ENCODE measurements at regions not wholly inside any gene's neighbourhood (a gene's known extent, or its start where the extent isn't known, plus 50 kb on each side); places are given as distances from the start of the nearest gene placed in this dataset.
"Not testable (repeated sequence)": the region's sequence is repeated elsewhere in the genome, so short reads cannot be mapped to it uniquely, and the experiment has no call there.

DNA sequence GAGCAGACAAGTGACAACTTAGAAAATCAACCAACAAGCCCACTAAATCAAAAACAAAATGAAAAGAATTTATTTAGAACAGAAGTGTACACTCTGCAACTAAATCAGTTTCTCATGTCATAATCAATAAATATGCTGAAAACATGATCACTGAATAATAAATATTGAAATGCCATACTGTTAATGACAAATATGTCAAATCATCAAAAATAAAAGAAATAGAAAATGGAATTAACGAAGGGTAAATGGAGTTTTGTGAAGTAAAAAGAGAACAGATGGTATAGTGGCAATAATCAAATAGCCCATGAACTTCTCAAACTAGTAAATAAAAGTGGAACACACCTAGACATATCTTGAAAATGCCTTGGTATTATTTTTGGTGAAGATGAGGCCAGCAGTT lies 744.9 kb downstream of the TAF11L14 start:
- DNase-seq: no peak

DNA sequence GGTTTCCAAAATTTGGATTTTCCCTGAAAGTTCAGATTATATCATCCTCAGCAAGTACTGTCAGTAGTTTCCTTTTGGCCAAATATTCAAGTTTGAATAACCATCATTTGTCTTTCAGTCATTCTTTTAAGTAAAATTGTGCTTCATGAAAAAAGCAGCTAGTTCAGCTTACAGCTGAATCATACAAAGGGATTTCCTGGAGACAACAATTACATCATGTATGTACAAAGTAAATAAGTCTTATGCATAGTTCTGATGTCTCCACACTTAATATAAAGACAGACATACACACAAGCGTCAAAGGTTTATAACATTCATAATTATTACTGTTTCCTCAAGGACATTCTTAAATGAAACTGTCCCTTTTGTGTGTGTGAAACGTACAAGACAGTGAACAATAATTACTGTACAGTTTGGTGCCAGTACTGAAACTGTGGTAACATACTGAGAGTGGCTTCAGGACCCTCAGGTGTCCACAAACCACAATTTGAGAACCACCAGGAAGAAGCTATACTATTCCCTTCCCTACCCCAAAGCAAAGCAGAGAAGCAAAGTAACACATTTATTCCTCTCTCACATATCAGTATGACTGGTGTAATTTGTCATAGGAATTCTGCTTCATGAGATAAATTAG lies 746.6 kb downstream of the TAF11L14 start:
- DNase-seq: no peak

DNA sequence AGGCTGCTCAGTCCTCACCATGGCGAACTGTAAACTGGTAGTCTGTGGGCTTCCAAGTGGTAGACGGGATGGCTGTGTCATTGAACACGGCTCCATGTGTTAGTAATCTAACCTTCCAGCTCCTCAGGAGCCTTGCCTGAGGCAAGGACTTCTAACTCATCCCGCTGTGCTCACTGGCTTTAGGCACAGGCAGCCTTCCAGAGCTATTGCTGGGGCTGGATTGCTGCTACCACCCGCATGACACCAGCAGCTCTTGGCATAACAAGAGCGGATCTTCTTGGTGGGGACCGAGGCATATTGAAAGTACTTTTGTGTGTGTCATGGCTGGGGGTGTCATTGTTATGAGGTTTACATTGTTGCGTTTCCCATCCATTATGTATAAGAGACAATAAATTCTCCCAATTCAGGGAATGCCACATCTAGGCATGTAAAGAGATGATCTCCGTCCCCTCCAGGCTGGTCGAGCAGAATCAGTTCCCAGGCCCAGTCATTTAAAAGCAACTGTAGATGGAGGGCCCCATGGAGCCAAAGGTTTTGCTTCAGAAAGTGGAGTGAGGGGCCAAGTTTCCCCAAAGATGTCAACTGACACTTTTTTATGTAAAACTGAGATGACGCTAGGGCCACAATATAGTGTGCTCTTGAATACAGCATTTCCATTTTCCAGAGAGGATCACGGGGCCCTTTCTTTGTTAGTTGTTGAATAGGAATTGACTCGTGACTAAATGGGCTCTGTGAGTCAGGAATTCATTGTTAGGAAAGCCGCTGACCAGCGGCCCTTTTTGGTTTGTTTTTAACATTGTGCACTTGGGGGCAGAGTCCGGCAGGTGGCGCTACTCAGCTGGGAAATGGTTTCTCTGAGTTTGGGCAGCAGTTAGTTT lies 759.5 kb downstream of the TAF11L14 start:
- DNase-seq: peak; percentile 58

DNA sequence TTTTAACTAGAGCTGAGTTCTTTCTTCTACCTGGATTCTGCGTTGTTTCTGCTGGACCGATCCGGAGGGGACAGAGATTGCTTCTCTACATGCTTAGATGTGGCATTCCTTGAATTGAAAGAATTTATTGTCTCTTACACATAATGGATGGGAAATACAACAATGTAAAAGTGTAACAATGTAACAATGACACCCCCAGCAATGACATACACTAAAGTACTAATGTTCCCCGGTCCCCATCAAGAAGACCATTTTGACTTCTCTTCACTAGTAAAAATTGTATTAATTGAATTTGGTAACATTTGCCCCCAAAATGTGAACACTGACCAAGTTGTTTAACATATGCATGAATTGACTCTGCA lies 760.2 kb downstream of the TAF11L14 start:
- DNase-seq: no peak

DNA sequence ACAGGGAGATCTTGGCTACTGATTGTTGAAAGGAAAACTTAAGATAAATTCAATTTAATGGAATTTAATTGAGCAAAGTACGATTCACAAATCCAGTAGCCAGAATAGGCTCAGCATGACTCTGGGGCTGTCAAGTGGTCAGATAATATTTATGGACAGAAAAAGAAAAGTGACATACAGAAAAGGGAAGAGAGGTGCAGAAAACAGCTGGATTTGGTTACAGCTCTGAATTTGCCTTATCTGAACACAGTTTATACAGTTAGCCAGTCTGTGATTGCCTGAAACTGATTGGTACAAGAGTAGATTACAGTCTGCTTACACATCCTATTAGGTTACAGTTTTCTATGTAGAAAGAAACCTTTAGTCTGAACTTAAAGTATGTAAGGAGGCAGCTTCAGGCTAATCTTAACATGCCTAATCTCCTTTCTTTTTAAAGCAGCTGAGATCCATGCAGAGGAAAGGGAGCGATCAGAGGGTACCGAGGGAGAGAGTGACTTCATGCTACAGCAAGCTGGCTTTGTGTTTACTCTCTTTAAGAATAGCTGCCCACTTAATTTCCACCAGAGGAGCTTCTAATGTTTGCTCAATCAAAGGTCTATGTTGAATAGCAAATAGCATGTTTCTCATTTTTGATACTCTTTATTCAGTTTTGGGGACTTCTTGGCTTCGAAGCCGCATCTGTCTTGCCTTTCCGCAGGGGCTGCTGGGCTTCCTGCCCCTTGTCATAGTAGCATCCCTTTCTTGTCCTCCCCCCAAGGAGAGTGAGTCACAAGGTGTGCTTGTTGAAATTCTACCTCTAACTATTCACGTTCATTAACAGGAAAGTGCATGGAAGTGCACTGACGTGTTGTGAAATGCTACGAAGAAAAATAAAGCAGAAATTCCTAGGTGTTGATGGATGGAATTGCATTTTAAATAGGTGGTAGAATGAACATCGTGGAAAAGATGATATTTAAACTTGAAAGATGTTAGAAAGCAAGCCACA lies 761.2 kb downstream of the TAF11L14 start:
- DNase-seq: no peak

DNA sequence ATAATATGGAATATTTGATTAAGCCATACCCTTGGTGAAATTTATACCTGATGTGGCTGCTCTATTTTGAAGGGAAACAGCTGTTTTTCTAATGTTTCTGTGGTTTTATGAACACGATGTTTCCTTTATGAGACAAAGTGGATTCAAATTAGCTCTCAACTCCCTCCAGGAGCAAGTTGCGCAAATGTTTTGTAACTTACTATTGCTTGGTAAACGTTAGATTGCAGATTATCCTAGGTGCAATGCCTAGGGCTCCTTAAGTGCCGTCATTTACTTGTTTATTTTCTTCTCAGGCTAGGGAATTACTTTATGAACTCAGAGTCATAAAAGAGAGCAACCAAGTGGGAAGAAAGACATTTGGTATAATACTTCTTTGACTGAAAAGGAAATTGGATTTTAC lies 763.1 kb downstream of the TAF11L14 start:
- DNase-seq: no peak

DNA sequence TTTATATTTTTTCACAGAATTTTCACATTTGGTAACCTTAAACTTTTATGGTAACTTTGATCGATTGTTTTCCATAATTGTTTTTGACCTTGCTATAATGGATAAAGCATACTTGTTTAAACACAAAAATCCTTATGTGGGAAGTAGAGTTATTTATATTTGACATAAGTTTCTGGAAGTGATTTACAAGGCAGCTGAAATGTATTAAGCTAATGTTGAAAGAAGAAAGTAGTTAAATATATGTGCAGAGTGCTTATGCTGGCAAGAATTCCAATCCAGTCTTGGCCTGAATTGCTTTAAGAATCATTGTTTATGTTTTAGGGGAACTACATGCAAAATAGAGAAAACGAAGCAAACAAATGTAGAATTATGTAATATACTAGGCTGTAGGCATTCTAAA lies 763.6 kb downstream of the TAF11L14 start:
- no peak for DNase-seq

DNA sequence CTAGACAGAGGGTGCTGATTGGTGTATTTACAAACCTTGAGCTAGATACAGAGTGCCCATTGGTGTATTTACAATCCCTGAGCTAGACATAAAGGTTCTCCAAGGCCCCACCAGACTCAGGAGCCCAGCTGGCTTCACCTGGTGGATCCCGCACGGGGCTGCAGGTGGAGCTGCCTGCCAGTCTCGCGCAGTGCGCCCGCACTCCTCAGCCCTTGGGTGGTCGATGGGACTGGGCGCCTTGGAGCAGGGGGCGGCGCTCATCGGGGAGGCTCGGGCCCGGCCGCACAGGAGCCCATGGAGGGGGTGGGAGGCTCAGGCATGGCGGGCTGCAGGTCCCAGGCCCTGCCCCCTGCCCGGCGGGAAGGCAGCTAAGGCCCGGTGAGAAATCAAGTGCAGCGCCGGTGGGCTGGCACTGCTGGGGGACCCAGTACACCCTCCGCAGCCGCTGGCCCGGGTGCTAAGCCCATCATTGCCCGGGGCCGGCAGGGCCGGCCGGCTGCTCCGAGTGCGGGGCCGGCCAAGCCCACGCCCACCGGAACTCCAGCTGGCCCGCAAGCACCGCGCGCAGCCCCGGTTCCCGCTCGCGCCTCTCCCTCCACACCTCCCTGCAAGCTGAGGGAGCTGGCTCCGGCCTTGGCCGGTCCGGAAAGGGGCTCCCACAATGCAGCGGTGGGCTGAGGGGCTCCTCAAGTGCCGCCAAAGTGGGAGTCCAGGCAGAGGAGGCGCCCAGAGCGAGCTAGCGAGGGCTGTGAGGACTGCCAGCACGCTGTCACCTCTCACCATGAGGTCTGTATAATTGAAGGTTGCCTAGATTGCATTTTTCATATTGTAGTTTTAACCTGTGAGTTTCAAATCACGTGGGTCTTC lies 765.4 kb downstream of the TAF11L14 start:
- DNase-seq: not testable (repeated sequence)

DNA sequence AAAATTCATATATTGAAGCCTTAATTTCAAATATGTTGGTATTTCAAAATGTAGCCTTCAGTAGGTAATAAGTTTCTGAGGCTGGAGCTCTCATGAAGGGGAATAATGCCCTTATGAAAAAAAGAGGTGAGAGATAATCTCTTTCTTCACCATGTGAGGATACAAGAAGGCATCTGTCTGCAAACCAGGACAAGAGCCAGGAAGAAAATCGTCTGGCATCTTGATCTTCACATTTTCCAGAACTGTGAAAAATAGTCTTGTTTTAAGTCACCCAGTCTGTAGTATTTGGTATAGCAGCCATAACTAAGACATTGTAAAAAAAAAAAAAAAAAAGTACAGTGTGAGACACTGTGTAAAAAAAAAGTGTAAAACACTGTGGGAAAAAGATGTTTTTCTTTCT lies 768.9 kb downstream of the TAF11L14 start:
- no peak for DNase-seq

DNA sequence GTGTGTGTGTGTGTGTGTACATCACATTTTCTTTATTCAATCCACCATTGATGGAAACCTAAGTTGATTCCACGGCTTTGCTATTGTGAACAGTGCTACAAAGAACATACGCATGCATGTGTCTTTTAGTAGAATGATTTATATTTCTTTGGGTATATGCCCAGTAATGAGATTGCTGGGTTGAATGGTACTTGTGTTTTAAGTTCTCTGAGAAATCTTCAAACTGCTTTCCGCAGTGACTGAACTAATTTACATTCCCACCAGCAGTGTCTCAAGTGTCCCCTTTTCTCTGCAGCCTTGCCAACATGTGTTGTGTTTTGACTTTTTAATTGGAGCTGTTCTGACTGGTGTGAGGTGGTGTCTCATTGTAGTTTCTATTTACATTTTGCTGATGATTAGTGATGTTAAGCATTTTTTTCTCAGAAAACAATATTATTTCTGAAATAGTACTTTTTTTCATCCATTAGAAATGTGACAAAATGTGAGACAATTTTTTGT lies 769.7 kb downstream of the TAF11L14 start:
- DNase-seq: no peak

DNA sequence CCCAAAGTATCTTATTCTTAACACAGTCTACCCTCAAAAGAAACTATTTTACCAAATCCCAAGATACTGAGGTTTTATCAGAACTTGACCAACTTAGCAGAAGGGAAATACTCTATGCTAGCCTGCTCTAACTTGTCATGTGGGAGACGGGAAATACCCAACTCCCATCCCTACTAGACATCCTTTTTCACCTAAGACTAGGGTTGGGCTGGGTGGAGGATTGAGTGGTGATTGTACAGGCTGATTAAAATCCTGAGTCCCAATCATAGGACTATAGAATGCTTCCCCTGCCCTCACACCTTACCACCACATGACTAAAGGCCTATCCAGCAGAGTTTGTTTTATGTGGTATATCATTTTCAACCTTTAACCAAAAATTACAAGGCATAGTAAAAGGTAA lies 786.5 kb downstream of the TAF11L14 start:
- no peak for DNase-seq

DNA sequence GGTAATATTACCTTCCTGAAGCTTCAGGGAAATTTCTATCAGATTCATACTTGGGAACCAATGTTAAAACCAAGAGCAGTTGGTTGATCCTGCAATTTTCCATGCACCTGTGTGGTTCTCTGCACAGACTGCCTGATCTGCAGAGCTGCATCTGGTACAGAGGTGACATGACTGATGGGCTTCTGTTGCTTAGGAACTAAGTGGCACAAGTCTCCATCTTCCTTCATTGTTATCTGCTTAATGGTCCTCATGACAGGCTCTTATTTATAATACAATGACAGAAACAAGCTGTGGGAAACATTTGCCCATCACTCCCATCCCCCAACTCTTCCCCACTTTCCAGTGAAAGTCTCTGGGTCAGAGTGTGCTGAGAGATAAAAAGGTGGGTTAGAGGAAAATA lies 799.1 kb downstream of the TAF11L14 start:
- no peak for DNase-seq

DNA sequence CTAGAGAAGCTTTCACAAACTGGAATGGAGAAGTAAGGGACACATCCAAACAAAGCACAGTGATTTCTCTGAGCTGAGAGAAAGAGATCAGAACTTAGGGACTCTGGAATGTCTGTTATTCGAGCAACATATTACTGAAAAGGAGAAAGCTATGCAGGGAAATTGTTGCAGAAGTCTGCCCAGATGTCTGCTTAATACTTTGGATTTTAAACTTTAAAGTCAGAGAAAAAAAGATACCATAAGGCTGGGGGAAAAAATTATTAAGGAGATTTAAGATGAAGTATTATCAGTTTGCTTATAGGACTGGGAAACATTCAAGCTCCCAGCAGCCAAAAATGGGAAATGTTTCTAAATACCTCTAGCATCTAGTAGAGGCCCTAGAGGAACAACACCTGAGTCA lies 803.9 kb downstream of the TAF11L14 start:
- DNase-seq: no peak

DNA sequence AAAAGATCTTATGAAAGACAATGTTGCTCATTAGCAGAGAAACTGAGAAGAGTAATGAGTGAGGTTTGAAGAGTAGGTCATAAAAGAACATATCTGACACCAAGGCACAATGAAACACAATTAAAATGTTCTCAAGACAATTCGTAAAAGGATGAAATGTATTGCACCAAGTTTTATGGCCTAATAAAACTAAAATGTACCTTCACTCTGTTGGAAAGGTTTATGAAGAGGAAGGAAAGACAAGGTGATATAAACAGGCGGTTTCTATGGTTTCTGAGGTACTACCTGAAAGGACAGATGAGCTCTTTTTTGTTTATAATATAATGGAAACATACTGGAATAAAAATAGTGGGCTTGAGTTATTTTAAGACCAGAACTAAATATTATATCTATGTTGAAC lies 821.3 kb downstream of the TAF11L14 start:
- DNase-seq: no peak

DNA sequence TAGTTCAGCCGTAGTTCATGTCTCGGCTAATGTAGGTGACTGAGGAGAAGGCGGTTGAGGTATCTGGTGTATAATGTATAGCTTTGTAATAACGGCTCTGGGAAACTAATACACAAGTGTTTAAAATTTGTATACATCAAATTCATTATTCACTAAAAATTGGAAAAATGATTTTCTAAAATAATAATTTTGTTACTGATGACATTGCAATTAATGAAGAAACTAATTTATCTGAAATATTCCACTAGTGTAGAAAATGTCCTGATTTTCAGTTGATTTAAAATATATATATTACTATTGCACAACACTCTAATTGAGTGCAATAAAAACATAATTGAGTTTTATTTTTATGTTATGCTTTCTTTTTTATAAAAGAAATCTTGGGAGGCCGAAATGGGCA lies 823.0 kb downstream of the TAF11L14 start:
- DNase-seq: no peak

DNA sequence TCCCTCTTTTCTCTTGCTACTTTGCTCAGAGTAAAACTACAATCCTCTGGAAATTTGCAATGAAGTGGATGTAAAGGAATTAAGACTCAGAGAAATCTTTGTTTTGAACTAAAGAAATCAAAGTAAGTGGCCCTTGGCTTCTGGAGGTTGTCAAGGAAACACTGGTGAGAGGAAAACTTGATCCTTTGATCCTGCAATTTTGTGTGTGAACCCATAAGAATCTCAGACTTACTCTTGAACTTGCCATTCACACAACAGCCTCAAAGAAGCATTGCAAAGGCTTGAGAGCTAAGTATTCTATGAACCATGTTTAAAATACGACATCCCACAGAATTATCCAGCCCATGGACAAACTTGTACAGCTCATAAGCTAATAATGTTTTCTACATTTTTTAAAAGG lies 827.5 kb downstream of the TAF11L14 start:
- no peak for DNase-seq

DNA sequence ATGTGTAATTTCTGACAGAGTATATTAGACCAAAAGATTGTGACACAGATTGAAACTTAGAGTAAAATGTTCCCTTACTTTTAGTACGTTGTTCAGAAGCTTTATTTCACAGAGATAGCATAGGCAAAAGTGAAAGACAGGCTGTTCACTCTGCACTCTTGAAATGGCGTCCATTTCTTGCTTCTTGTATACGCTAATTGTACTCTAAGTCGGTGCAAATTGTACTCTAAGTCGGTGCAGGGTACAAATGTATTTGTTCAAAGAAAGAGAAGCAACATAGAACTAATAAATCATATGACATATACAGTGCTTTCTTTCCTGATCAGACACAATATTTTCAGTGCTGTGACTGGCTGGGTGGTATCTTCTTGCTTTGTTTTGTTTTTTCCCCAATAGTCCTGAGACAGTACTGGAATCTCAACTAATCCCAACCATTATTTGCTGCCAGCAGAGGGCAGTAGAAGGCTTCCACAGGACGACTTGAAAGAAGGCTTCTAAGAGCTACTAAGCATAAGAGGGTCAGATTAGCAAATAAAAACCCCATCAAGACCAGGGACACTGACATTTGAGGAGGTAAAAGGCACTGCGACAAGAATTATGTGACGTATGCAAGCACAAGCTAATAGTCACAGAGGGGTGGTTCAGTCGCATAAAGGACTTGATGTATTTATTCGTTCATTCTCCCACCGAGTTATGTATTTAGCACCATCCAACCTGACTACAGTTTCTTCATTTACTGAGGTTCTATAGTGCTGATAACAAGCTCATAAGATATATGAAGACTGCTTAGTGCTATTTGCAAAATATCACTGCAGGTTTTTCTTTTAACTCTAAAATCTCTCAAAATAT lies 831.8 kb downstream of the TAF11L14 start:
- peak; percentile 58 for DNase-seq

DNA sequence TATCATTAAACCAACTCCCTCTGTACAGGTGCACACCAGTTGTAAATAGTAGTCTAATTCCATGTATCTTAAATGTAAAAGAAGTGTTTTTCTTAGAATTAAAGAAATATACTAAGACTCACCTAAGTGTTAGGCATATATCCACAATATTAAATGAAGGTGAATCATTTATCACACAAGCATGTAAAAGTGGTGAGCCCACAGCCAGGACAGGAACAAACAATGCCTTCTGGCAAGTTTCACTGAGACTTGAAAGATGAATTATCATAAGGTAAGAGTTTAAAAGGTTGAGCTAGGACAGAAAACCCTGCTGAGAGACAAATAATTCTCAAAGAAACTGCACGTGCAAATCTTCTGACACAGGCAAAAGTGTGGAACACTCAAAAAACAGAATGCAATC lies 832.5 kb downstream of the TAF11L14 start:
- no peak for DNase-seq

DNA sequence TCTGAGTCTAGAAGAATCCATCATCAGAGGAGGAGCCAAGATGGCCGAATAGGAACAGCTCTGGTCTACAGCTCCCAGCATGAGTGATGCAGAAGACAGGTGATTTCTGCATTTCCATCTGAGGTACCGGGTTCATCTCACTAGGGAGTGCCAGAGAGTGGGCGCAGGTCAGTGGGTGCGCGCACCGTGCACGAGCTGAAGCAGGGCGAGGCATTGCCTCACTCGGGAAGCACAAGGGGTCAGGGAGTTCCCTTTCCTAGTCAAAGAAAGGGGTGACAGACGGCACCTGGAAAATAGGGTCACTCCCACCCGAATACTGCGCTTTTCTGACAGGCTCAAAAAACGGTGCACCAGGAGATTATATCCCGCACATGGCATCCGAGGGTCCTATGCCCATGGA lies 837.5 kb downstream of the TAF11L14 start:
- DNase-seq: not testable (repeated sequence)

DNA sequence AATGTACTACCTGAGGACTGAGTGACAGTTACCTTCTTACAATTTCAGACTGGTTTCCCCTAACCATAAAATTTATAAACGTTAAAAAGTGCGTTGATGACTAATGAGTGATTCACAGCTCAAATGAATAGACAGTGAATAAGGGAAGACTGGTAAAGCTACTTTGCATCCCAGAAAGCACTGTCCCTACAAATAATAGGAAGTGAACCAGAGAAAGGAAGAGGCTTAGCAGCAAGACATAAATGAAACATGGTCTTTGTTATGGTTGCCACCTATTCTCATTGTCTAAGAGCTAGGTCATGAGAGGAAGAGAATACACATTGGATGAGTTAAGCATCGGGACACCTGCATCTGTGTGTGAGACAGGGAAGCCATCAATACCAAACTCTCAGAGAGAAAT lies 849.2 kb downstream of the TAF11L14 start:
- no peak for DNase-seq

DNA sequence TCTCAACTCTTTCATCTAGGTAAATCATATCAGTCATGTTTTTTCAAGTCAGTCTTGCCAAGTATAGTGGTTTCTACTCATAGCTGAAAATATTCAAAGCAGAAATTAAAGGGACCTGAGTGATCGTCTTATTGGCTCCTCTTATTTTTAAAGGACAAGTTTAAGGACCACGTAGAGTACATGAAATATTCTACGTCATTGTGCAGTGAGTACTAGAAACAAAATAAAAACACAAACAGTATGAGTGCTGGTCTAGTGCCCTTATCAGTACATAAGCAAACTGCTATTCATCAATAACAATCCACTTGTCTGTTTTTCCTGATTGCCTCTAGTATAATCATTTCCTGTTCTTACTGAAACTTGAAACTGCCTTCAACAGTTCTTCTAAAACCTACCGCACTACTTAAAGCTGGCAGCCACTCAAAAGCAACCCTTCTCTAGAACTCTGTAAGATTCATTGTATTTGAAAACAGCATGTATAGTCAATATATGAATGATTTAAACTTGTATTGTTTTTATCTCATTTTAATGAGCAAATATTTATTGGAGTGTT lies 853.7 kb downstream of the TAF11L14 start:
- no peak for DNase-seq
